Psoas muscle (tissue), 7 donors: ENCODE measurements at regions not wholly inside any gene's neighbourhood (a gene's known extent, or its start where the extent isn't known, plus 50 kb on each side); places are given as distances from the start of the nearest gene placed in this dataset.

Experiments
- ATAC-seq, 4 donors: fragments of 200-7000 bp; cut with Tn5 transposase; one replicate each; pipeline ENCODE4 v1.9.1; 2020; ENCODE audit warnings: moderate library complexity in 3 of 4, mild to moderate bottlenecking in 2 of 4
- DNase-seq, 2 donors: peaks; one replicate each; pipeline ENCODE4 v3.0.0-alpha.2; 2020
- H3K27ac ChIP-seq: fragments of 200-600 bp; one replicate; pipeline ENCODE4 v1.8.0; 2022
- H3K27me3 ChIP-seq, 3 donors: fragments of 200-600 bp in 1 of 3; one replicate each; pipeline versions ENCODE4 v1.6.1 to v1.8.0; 2013 to 2022; ENCODE audit warnings: low read length in 2 of 3, mild to moderate bottlenecking in 2 of 3, moderate library complexity in 1 of 3; ENCODE audit not compliant: insufficient read depth in 3 of 3
- H3K36me3 ChIP-seq, 2 donors: fragments of 200-600 bp in 1 of 2; one replicate each; pipeline versions ENCODE4 v1.6.1 to v1.8.0; 2013 to 2022; ENCODE audit warnings: low read depth in 1 of 2, mild to moderate bottlenecking in 1 of 2, moderate library complexity in 1 of 2; ENCODE audit not compliant: insufficient read depth in 1 of 2
- H3K4me1 ChIP-seq: fragments of 200-600 bp; one replicate; pipeline ENCODE4 v1.8.0; 2022
- H3K4me3 ChIP-seq: fragments of 200-600 bp; one replicate; pipeline ENCODE4 v1.8.0; 2022; ENCODE audit warnings: mild to moderate bottlenecking
- H3K9me3 ChIP-seq: fragments of 200-600 bp; one replicate; pipeline ENCODE4 v1.8.0; 2022
- CTCF ChIP-seq: fragments of 200-600 bp; IDR thresholded peaks from one replicate; pipeline ENCODE4 v1.8.0; 2022; ENCODE audit warnings: antibody characterized with exemption
- WGBS, 3 donors: extraction: QIAGEN DNeasy Blood & Tissue Kit; methylation state at CpG; one replicate each; pipeline versions ENCODE4 v1.1.6 to v1.1.7; 2013; 5-methylcytosine and 5-hydroxymethylcytosine counted together
- intact Hi-C, 2 donors: fragments of 100-400 bp; cut with DNase I; formaldehyde crosslinking; loops; one replicate each; pipeline versions ENCODE4 v1.11.0 to v1.14.2; 2022
- donor health status: healthy with polysubstance abuse.
- donor health status: DM: no; HTN: no; CAD: no; lungs with moderate emphysema.
- donor health status: Bipolar disorder and iron deficiency.
- donor health status: healthy.
- donor health status: DM: yes; HTN: yes; CAD: no.
- donor health status: DM: no; HTN: no; CAD: no.
- donor health status: DM: yes; HTN: yes; CAD: no.

GRCh38 chr10:120982507-120982906, 131.3 kb downstream of the WDR11 start:
- H3K4me3 ChIP-seq = no peak overlapping the region
- H3K36me3 ChIP-seq = no peaks in the 10 kb centered on the region
- 34 to 53% (median 40%) methylated on average over 3 of the region's 3 CpGs for WGBS, 3 donors
- DNase-seq (no peak), ATAC-seq (no peak)
- no peaks in the 10 kb centered on the region for H3K4me1 ChIP-seq
- H3K27ac ChIP-seq = no peak overlapping the region
- H3K27me3 ChIP-seq = peaks cover 0 to 51% (median 11%) of the 10 kb centered on the region in 3 donors
- intact Hi-C loops = no loop called here
- no peaks in the 10 kb centered on the region for H3K9me3 ChIP-seq
- TF ChIP-seq CTCF = no peak

- intact Hi-C loops = no loop called here
- Histone ChIP-seq H3K36me3 (no peaks in the 10 kb centered on the region), H3K4me3 (no peak overlapping the region), H3K27me3 (peaks cover 0 to 40% (median 8%) of the 10 kb centered on the region in 3 donors), H3K27ac (no peak overlapping the region), H3K4me1 (no peaks in the 10 kb centered on the region), H3K9me3 (no peaks in the 10 kb centered on the region)
- ATAC-seq (no peak), DNase-seq (no peak)
- no peak for TF ChIP-seq CTCF
- 68 to 70% (median 69%) methylated on average over 2 of the region's 2 CpGs for WGBS, 3 donors
Measured at GRCh38 chr10:120983721-120984120, 132.6 kb downstream of the WDR11 start.

GRCh38 chr10:120984221-120984620, 133.1 kb downstream of the WDR11 start:
- peaks cover 0 to 35% (median 8%) of the 10 kb centered on the region in 3 donors for H3K27me3 ChIP-seq
- H3K27ac ChIP-seq = no peak overlapping the region
- H3K4me1 ChIP-seq = no peaks in the 10 kb centered on the region
- DNase-seq (no peak), ATAC-seq (no peak)
- H3K36me3 ChIP-seq = no peaks in the 10 kb centered on the region
- no peaks in the 10 kb centered on the region for H3K9me3 ChIP-seq
- intact Hi-C loops = no loop called here
- no peak for TF ChIP-seq CTCF
- no peak overlapping the region for H3K4me3 ChIP-seq
- WGBS, 3 donors = 64 to 74% (median 67%) methylated on average over 4 of the region's 4 CpGs

GRCh38 chr10:120987359-120987758, 136.2 kb downstream of the WDR11 start:
- DNase-seq = no peak
- peaks cover 0 to 5% (median 2%) of the 10 kb centered on the region in 3 donors for H3K27me3 ChIP-seq
- no peaks in the 10 kb centered on the region for H3K36me3 ChIP-seq
- ATAC-seq = no peak
- H3K27ac ChIP-seq = no peak overlapping the region
- no peaks in the 10 kb centered on the region for H3K4me1 ChIP-seq
- no peak overlapping the region for H3K4me3 ChIP-seq
- intact Hi-C loops = no loop called here
- no peaks in the 10 kb centered on the region for H3K9me3 ChIP-seq
- WGBS, 3 donors = 63 to 67% (median 64%) methylated on average over 2 of the region's 2 CpGs
- no peak for TF ChIP-seq CTCF

GRCh38 chr10:120988751-120989150, 137.6 kb downstream of the WDR11 start:
- H3K27ac ChIP-seq = no peak overlapping the region
- DNase-seq (no peak), ATAC-seq (no peak)
- no peaks in the 10 kb centered on the region for H3K4me1 ChIP-seq
- TF ChIP-seq CTCF = no peak
- no peak overlapping the region for H3K4me3 ChIP-seq
- WGBS, 3 donors = 78 to 90% (median 82%) methylated on average over 3 of the region's 3 CpGs
- no peaks in the 10 kb centered on the region for H3K9me3 ChIP-seq
- intact Hi-C loops = no loop called here
- H3K27me3 ChIP-seq = peaks cover 0 to 2% (median 0%) of the 10 kb centered on the region in 3 donors
- H3K36me3 ChIP-seq = no peaks in the 10 kb centered on the region
